NOMO-1 (cell line): ENCODE measurements at regions not wholly inside any gene's neighbourhood (a gene's known extent, or its start where the extent isn't known, plus 50 kb on each side); places are given as distances from the start of the nearest gene placed in this dataset.

ENCODE experiments used
- DNase-seq, 2 experiments: peaks; one replicate each; lab custom pipeline; 2025; ENCODE audit not compliant: unreplicated experiment in 2 of 2; lab: John Stamatoyannopoulos, UW

GRCh38 chr14:84554136-84554535 lies 975.8 kb upstream of the FLRT2 start:
- no peak for DNase-seq

DNA sequence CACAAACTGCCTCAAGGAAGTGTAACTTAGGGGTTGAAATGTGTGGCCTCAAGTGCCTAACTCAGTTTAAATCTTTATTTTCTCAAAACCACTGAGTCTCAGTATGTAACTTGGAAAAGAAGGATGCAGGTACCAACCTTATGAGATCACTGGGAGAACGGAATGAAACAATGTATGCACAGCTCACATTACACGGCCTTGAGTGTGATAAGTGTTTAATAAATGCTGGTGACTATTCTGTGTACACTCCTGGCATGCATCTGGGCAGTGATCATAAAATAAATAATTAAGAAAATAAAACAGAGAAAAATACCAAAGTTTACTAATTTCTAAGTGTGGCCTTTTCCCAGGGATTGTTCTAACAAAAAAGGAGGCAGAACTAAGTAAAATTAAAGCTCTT lies 974.5 kb upstream of the FLRT2 start:
- DNase-seq, result no peak

GRCh38 chr14:84566109-84566508 lies 963.8 kb upstream of the FLRT2 start:
- DNase-seq, result no peak

DNA sequence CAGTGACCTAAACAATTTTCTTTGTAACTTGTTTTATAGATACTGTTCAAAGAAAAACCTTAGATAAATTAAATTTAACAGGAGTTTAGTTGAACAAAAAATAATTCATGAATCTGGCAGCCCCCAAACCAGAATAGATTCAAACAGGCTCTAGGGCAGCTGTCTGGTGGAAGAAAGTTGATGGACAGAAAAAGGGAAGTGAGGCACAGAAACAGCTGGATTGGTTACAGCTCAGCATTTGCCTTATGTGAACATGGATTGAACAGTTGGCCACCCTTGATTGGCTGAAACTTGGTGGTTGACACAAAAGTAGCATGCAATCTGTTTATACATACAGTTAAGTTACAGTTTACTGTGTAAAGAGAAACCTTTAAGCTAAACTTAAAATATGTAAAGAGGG lies 954.3 kb upstream of the FLRT2 start:
- no peak for DNase-seq

DNA sequence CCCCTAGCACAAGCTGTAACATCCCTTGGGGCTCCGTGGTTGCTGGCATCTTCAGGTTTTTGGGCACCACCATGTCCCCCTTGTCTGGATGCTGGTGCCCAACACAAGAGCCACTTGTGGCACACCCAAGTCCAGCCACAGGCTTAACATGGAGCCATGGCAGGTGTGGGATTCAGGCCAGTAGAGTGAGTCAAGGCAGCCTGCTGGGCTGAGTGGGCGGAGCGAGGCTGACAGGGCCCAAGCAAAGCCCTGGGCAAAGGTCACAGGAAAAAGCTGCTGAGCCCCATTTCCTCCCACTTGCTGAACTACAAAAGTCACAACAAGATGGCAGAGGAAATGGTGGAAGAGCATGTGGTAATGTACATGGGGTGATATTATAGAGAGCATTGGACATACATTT lies 950.7 kb upstream of the FLRT2 start:
- no peak for DNase-seq

DNA sequence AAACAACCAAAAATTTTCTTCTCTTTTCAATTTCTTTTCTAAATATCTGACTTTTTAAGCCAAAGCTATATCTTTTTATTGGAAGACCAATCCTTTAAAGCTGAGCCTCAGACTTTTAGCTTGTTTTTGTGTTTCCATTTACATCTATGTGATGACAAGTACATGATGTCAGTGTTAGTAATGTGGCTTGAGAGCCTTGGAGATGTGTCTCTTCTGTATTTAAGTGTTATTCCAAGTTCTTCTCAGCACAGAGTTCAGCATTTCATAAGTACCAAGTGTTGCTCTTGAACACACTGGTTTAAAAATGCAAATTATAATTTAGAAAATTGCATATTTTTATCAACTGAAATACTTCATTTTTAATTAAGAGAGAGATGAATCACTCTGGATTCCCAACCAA lies 948.9 kb upstream of the FLRT2 start:
- DNase-seq, result no peak

DNA sequence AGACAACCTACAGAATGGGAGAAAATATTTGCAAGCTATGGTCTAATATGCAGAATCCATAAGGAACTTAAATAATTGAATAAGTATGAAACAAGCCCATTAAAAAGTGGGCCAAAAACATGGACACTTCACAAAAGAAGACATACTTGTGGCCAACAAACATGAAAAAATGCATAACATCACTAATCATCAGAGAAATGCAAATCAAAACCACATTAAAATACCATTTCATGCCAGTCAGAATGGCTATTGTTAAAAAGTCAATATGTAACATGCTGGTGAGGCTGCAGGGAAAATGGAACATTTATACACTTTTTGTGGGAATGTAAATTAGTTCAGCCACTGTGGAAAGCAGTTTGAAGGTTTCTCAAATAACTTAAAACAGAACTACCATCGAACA lies 945.4 kb upstream of the FLRT2 start:
- no peak for DNase-seq

- DNase-seq, result no peak
These were observed 938.0 kb upstream of the FLRT2 start for GRCh38 chr14:84591827-84592445.

DNA sequence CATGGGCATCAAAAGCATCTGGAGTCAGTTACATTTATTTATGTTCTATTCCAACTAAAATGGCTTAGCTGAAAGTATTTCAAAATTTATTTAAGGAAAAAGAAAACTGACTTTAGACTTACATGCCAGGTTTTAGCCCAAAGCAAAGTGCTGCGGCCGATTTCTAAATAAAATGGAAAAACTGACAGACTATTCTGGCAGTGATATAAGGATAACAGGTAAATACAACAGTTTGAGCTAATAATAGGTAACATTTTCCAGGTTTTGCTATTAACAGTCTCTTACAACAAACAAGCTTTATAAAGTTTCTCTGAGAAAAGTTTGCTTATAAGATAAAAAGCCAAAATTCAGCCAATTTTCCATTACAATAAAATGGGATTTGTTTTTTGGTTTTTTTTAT lies 937.2 kb upstream of the FLRT2 start:
- no peak for DNase-seq

DNA sequence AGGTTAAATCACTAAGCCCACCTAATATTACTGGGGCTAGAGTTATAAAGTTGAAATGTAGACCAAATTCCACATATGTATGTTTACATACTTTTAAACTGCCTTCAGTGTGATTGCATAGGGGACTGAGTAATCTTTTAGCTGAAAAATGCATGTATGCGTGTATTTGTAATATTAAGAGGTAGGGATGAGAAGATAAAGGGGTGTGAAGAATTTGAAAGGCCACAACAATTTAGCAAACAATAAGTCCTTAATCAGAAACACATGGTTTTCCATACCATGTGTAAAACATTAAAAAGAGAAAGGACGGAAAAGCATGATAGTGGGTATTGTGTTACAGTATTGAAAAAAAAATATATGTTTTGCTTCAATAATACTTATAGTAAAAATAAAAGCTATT lies 919.9 kb upstream of the FLRT2 start:
- no peak for DNase-seq

- DNase-seq, result no peak
These were observed 907.6 kb upstream of the FLRT2 start for GRCh38 chr14:84622357-84622756.

GRCh38 chr14:84643446-84643845 lies 886.5 kb upstream of the FLRT2 start:
- no peak for DNase-seq

DNA sequence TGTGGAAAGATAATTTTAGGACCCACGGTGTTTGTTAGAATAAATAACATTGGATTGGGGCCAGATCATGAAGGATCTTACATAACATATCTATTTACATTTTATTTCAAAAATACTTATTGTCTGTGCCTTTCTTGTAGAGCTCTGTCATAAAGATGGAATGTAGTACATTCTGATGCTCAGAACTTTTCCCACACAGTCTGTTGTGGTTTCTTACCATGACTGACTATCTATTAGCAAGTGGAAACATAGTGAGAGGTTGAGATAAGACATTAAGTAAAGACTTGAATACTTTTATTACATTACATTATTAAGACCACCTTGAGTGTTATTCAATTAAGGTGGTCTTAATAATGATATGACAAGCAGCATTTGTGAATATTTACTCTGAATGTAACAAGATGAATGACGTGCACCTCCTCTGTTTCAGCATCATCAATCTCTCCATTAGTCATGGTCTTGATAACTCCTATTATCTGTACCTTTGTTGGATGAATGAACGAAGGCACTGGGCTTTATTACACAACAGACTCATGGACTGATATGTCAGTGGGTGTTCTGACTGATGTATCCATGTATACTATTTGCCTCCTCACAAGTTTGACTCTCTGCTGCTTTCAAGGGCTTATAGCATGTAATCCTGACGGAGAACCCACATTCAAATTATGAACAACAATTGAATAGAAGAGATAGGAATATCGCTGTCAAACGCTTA lies 883.0 kb upstream of the FLRT2 start:
- DNase-seq, result no peak

DNA sequence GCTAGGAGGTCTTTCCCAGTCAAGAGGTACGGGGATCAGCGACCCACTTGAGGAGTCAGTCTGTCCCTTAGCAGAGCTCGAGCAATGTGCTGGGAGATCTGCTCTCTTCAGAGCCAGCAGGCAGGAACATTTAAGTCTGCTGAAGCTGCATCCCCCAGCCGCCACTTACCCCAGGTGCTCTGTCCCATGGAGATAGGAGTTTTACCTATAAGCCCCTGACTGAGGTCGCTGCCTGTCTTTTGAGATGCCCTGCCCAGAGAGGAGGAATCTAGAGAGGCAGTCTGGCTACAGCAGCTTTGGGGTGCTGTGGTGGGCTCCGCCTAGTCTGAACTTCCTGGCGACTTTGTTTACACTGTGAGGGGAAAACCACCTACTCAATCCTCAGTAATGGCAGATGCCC lies 874.9 kb upstream of the FLRT2 start:
- no peak for DNase-seq

DNA sequence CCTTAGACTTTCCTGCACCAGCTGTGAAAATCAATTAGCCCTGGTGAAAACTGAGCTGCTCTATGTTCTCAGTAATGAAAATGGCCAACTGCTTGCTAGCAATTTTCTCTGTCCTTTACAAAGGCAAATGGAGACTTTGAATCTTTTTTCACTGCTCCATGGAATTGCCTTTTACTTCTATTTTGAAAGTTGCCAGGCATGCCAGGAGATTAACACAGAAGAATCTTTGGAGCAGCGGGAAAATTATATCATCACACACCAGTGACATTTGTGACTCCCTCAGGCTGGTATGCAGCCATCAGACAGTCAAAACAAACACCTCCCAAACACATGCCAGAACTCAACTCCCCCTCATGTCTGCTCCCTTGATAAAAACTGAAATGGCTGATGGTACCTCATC lies 872.0 kb upstream of the FLRT2 start:
- DNase-seq, result no peak

DNA sequence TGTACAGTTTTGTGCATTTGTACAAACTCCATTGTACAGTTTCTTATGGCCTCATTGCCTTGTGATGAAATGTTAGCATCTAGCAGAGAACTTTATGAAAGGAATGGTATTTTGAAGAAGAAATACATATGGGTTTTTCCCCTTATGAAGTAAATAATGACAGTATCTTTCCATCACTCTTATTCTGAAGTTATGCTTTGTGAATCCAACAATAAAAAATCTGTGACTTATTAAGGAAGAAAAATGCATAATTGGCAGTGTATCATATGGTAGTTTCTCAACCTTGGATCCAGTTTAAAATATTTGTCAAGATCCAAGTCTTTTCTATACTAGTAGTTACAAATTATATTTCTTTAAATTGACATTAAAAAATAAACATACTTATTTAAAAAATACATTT lies 859.1 kb upstream of the FLRT2 start:
- DNase-seq, result no peak

GRCh38 chr14:84671776-84672175 lies 858.2 kb upstream of the FLRT2 start:
- no peak for DNase-seq

GRCh38 chr14:84674636-84675035 lies 855.3 kb upstream of the FLRT2 start:
- no peak for DNase-seq

DNA sequence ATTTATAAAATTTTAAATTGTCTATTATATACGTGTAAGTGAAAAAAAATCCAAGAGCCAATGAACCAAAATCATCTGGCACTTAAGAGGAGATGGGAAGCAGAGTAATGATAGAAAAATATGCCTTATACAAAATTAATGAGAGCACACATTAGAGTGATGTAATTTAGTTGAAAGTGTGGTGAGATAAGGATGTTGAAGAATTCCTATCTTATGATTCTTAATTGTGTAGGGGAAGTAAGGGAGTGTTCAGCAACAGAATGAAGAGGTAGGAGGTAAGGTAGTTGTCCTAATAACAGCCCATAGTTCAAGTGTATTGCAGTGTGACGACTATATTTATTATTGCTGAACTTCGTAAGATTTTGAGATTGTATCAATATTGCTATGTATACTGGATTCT lies 843.4 kb upstream of the FLRT2 start:
- no peak for DNase-seq

DNA sequence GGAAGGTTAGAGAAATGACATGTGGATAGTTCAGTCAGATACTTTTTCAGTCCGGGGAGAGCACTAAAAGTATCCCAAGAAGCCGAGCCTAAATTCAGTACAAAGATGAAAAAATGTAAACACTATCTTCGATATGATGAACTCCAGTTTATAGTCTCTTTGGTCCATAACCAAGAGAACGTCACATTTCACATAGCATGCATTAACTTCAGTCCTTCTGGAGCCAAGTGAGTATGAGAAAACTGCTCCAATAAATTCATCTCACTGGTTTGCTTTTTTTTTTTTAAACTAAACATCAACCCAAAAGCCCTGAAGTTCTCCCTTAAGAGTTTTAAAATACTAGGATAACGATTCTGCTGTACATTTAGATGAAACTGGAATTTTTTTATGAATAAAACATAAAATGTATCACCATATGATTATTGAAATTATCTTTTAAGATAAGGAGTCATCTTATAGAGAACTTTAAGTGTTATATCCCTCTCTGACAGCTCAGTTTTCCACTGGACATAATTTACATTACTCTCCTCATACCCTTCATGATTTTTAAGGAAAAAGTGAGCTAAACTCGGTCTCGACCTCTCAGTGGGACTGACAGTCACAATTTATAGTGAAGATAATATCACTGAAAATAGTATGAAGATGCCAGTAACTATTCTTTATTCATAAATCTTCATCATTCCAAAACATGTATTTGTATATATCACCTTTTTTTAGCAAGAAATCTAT lies 841.5 kb upstream of the FLRT2 start:
- no peak for DNase-seq

GRCh38 chr14:84694161-84694560 lies 835.8 kb upstream of the FLRT2 start:
- DNase-seq, result no peak

DNA sequence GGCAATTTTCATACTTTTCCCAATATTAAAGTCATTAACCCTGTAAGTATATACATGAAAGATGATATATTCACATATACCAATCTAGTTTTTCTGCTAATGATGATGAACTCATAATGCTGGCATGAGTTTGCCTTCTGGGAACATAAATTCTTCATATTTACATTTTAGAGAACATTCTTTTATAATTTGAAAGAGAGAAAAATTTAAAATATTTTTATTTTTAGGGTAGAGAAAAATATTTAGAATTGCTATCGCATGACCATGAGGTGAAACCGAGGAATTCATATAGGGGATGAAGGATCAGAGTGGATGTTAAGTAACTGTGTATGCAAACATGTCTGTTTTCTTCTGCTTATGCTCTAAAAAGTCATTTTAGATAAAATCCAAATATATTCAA lies 825.3 kb upstream of the FLRT2 start:
- no peak for DNase-seq
